ENCODE measurements at regions not wholly inside any gene's neighbourhood (a gene's known extent, or its start where the extent isn't known, plus 50 kb on each side); places are given as distances from the start of the nearest gene placed in this dataset.

DNA sequence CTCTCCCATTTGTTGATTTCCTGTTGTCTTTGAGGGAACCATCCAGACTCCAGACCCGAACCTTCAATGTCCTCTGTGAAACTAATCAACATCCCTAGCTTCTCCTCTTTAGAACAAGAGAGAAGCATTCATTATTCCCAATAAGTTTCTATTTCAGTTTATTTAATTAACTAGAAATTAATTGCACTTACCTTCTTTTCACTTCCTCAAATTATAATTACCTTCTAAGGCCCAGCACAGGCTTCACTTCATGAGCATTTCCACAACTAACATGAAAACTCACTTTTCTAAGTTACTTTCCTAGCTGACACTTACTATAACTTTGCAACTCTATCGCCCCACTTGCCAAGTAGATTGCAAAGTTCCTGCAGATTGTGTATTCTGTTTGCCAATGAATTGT is 71.6 kb upstream of the HTR2A start:
- H3K4me3 ChIP-seq (replicated peaks in 1 of 3; ENCODE audit: low read depth in 2 of 3, low read length in 3 of 3) = no peak overlapping the region
- Mint-ChIP-seq H3K4me3 (no peak overlapping the region), H3K36me3 (no peaks in the 10 kb centered on the region), H3K4me1 (no peaks in the 10 kb centered on the region), H3K9me3 (peaks cover 0 to 2% (median 0%) of the 10 kb centered on the region in 7 donors), H3K27me3 (ENCODE audit: low read depth in 3 of 3) (no peaks in the 10 kb centered on the region), H3K27ac (no peak overlapping the region)
- H3K79me2 ChIP-seq (ENCODE audit: insufficient read depth, low read length) = no peaks in the 10 kb centered on the region
- no CpG with 5 or more reads among the region's 2 CpGs for WGBS (ENCODE audit: insufficient coverage)
- no peak overlapping the region for H2AFZ ChIP-seq (ENCODE audit: insufficient read depth, low read depth, low read length, poor library complexity, severe bottlenecking)
- H3K9ac ChIP-seq (ENCODE audit: insufficient read depth, low read length, poor library complexity, severe bottlenecking) = no peak overlapping the region
- H3K27me3 ChIP-seq (ENCODE audit: control insufficient read depth in 2 of 2, insufficient read depth in 2 of 2, low read length in 2 of 2) = no peaks in the 10 kb centered on the region
- H3K36me3 ChIP-seq (replicated peaks in 1 of 2; ENCODE audit: control insufficient read depth in 1 of 2, insufficient read depth in 2 of 2, low read length in 2 of 2) = no peaks in the 10 kb centered on the region
- H3K4me1 ChIP-seq (ENCODE audit: control insufficient read depth in 1 of 2, insufficient read depth in 2 of 2, low read length in 2 of 2) = no peaks in the 10 kb centered on the region
- H3K4me2 ChIP-seq (replicated peaks; ENCODE audit: extremely low read depth, low read length, poor library complexity, severe bottlenecking) = no peak overlapping the region
- H4K20me1 ChIP-seq (ENCODE audit: insufficient read depth, low read length) = no peaks in the 10 kb centered on the region
- TF ChIP-seq CTCF (IDR thresholded peaks at IDR 0.05) = no peak
- H3K9me3 ChIP-seq (replicated peaks in 1 of 2; ENCODE audit: control insufficient read depth in 1 of 2, insufficient read depth in 1 of 2, low read length in 2 of 2) = no peaks in the 10 kb centered on the region
- H3K27ac ChIP-seq (ENCODE audit: low read depth in 1 of 2, low read length in 2 of 2) = no peak overlapping the region
- DNase-seq = no peak
- intact Hi-C loops (cut with micrococcal nuclease) = no loop called here

GRCh38 chr13:46964789-46965527 is 68.1 kb upstream of the HTR2A start:
- Histone ChIP-seq H4K20me1 (ENCODE audit: insufficient read depth, low read length) (no peaks in the 10 kb centered on the region), H3K4me3 (replicated peaks in 1 of 3; ENCODE audit: low read depth in 2 of 3, low read length in 3 of 3) (no peak overlapping the region), H3K9ac (ENCODE audit: insufficient read depth, low read length, poor library complexity, severe bottlenecking) (no peak overlapping the region), H3K4me1 (ENCODE audit: control insufficient read depth in 1 of 2, insufficient read depth in 2 of 2, low read length in 2 of 2) (peaks cover 10 to 16% of the 10 kb centered on the region in 2 donors), H2AFZ (ENCODE audit: insufficient read depth, low read depth, low read length, poor library complexity, severe bottlenecking) (no peak overlapping the region), H3K9me3 (replicated peaks in 1 of 2; ENCODE audit: control insufficient read depth in 1 of 2, insufficient read depth in 1 of 2, low read length in 2 of 2) (no peaks in the 10 kb centered on the region), H3K36me3 (replicated peaks in 1 of 2; ENCODE audit: control insufficient read depth in 1 of 2, insufficient read depth in 2 of 2, low read length in 2 of 2) (no peaks in the 10 kb centered on the region), H3K27me3 (ENCODE audit: control insufficient read depth in 2 of 2, insufficient read depth in 2 of 2, low read length in 2 of 2) (no peaks in the 10 kb centered on the region), H3K79me2 (ENCODE audit: insufficient read depth, low read length) (no peaks in the 10 kb centered on the region), H3K27ac (ENCODE audit: low read depth in 1 of 2, low read length in 2 of 2) (no peak overlapping the region), H3K4me2 (replicated peaks; ENCODE audit: extremely low read depth, low read length, poor library complexity, severe bottlenecking) (no peak overlapping the region)
- Mint-ChIP-seq H3K9me3 (peaks cover 0 to 2% (median 0%) of the 10 kb centered on the region in 7 donors), H3K27me3 (ENCODE audit: low read depth in 3 of 3) (no peaks in the 10 kb centered on the region), H3K4me3 (no peak overlapping the region), H3K36me3 (no peaks in the 10 kb centered on the region), H3K4me1 (peaks cover 15% of the 10 kb centered on the region), H3K27ac (peak overlapping the region in 2 of 7 donors; percentile 22 to 52)
- no peak for TF ChIP-seq CTCF (IDR thresholded peaks at IDR 0.05)
- 0% methylated on average over 1 of the region's 2 CpGs for WGBS (ENCODE audit: insufficient coverage)
- peak in 1 of 3 donors; percentile 27 for DNase-seq
- intact Hi-C loops (cut with micrococcal nuclease) = loop anchor here in 1 of 2 donors (5.0 kb wide), 1 partner anchor 623 kb away; no protein-coding TSS in a partner anchor
